GM12878 (cell line): ENCODE measurements at regions not wholly inside any gene's neighbourhood (a gene's known extent, or its start where the extent isn't known, plus 50 kb on each side); places are given as distances from the start of the nearest gene placed in this dataset.

Source experiments
- ATAC-seq: fragments of 200-7000 bp; cut with Tn5 transposase; 3 replicates; pipeline ENCODE4 v1.9.1; 2020; ENCODE audit warnings: mild to moderate bottlenecking, moderate library complexity
- BruUV-seq: library from RNA; stranded (reverse); fragments of 400-500 nt; replicated peaks from 2 replicates; lab custom pipeline; 2021; lab: Mats Ljungman, UMichigan
- CTCF ChIA-PET: fragments of 300-600 bp; sonication (Branson Sonifier 250); formaldehyde crosslinking; extraction: SDS; loops from one replicate; lab custom pipeline; 2021; ENCODE audit warnings: inconsistent platforms; lab: Yijun Ruan, JAX
- POLR2A ChIA-PET: fragments of 350-600 bp; formaldehyde crosslinking; extraction: SDS; loops from one replicate; lab custom pipeline; 2021; ENCODE audit warnings: inconsistent platforms; lab: Charles Lee
- RAD21 ChIA-PET: fragments of 300-600 bp; sonication (Branson Sonifier 250); formaldehyde crosslinking; loops from one replicate; lab custom pipeline; 2023; ENCODE audit warnings: antibody characterized with exemption; ENCODE audit not compliant: unreplicated experiment; lab: Charles Lee
- SMC1A ChIA-PET: fragments of 300-600 bp; sonication (Branson Sonifier 250); formaldehyde crosslinking; loops from one replicate; lab custom pipeline; 2023; ENCODE audit not compliant: unreplicated experiment, uncharacterized antibody; lab: Charles Lee
- DNase-seq: peaks from one replicate; pipeline ENCODE4 v3.0.0-alpha.2; 2011; ENCODE audit warnings: low read depth, low spot score
- FAIRE-seq: peaks from 3 replicates; lab custom pipeline; 2011; peaks lifted over from hg19 to GRCh38; lab: Jason Lieb, UNC
- H2AFZ ChIP-seq: 2 replicates; pipeline ENCODE4 v1.6.0; 2011; ENCODE audit warnings: low read depth, low read length, control low read depth; ENCODE audit not compliant: control insufficient read depth
- H3K27ac ChIP-seq: 2 replicates; pipeline ENCODE4 v1.5.1; 2011; ENCODE audit warnings: control low read depth; ENCODE audit not compliant: control insufficient read depth, insufficient read depth
- H3K27me3 ChIP-seq, 2 experiments: replicated peaks in 1 of 2; 2 replicates each; pipeline versions ENCODE4 v1.6.0 to v1.6.1; 2011; ENCODE audit warnings: low read length in 1 of 2; ENCODE audit not compliant: control insufficient read depth in 2 of 2, insufficient read depth in 2 of 2
- H3K36me3 ChIP-seq, 2 experiments: 2 replicates each; pipeline ENCODE4 v1.5.1; 2011; ENCODE audit warnings: low read length in 1 of 2; ENCODE audit not compliant: control insufficient read depth in 2 of 2, insufficient read depth in 2 of 2
- H3K4me1 ChIP-seq: 2 replicates; pipeline ENCODE4 v1.6.1; 2011; ENCODE audit warnings: mild to moderate bottlenecking, low read length, moderate library complexity, mixed read lengths; ENCODE audit not compliant: control insufficient read depth, insufficient read depth
- H3K4me2 ChIP-seq: 2 replicates; pipeline ENCODE4 v1.6.0; 2011; ENCODE audit warnings: control low read depth; ENCODE audit not compliant: control insufficient read depth, insufficient read depth
- H3K4me3 ChIP-seq: fragments of 200-600 bp; sonication (generic); 2 replicates; pipeline ENCODE4 v1.5.1; 2016
- H3K79me2 ChIP-seq: 2 replicates; pipeline ENCODE4 v1.6.0; 2011; ENCODE audit warnings: low read length; ENCODE audit not compliant: control insufficient read depth, insufficient read depth
- H3K9ac ChIP-seq: 2 replicates; pipeline ENCODE4 v1.8.0; 2011; ENCODE audit warnings: low read length, control low read depth, mixed read lengths; ENCODE audit not compliant: control insufficient read depth, insufficient read depth
- H3K9me3 ChIP-seq: replicated peaks from 3 replicates; pipeline ENCODE4 v1.5.1; 2011; ENCODE audit warnings: mild to moderate bottlenecking, low read length; ENCODE audit not compliant: control insufficient read depth, insufficient read depth
- H4K20me1 ChIP-seq: 2 replicates; pipeline ENCODE4 v1.6.0; 2011; ENCODE audit not compliant: control insufficient read depth, insufficient read depth
- FOXM1 ChIP-seq: IDR thresholded peaks from 2 replicates; pipeline ENCODE4 v1.6.1; 2012; ENCODE audit warnings: low read depth, mild to moderate bottlenecking, inconsistent platforms, low read length, moderate library complexity
- PRDM15 ChIP-seq: fragments of 450-650 bp; formaldehyde crosslinking; IDR thresholded peaks from 2 replicates; pipeline ENCODE4 v1.4.0; 2020; ENCODE audit warnings: mild to moderate bottlenecking, moderate library complexity
- ZNF687 ChIP-seq: fragments of 450-650 bp; IDR thresholded peaks from 2 replicates; pipeline ENCODE4 v1.6.1; 2017; ENCODE audit warnings: mild to moderate bottlenecking, moderate library complexity
- ZSCAN29 ChIP-seq: fragments of 450-650 bp; IDR thresholded peaks from 2 replicates; pipeline ENCODE4 v1.6.1; 2017; ENCODE audit warnings: mild to moderate bottlenecking, moderate library complexity
- WGBS: methylation state at CpG from one replicate; pipeline ENCODE4 v1.1.6; 2016; ENCODE audit warnings: low lambda C conversion rate; ENCODE audit not compliant: insufficient replicate concordance, insufficient coverage; ENCODE audit errors: missing lambda C conversion rate; 5-methylcytosine and 5-hydroxymethylcytosine counted together
- in situ Hi-C: fragments of 300-500 bp; cut with MboI; formaldehyde crosslinking; loops from 9 replicates; pipeline ENCODE4 v1.14.3; 2018; ENCODE audit warnings: mixed read lengths
- intact Hi-C: fragments of 100-400 bp; cut with micrococcal nuclease; formaldehyde crosslinking; loops from one replicate; pipeline ENCODE4 v1.14.2; 2022; ENCODE audit not compliant: unreplicated experiment
- TF ChIP-seq, protein P1 (sequence below): fragments of 450-650 bp; IDR thresholded peaks from 2 replicates; pipeline ENCODE4 v1.6.1; 2016; ENCODE audit warnings: mild to moderate bottlenecking, moderate library complexity, borderline replicate concordance

GRCh38 chr17:52515927-52516326, 357.4 kb upstream of the CA10 start:
- ChIA-PET RAD21 (no interaction called here), CTCF (no interaction called here), POLR2A (no interaction called here), SMC1A (no interaction called here)
- Histone ChIP-seq H3K4me3 (no peak overlapping the region), H3K4me2 (no peak overlapping the region), H3K36me3 (no peaks in the 10 kb centered on the region), H3K9me3 (no peaks in the 10 kb centered on the region), H3K9ac (no peak overlapping the region), H4K20me1 (no peaks in the 10 kb centered on the region), H3K79me2 (no peaks in the 10 kb centered on the region), H3K27ac (no peak overlapping the region), H3K4me1 (no peaks in the 10 kb centered on the region), H3K27me3 (no peaks in the 10 kb centered on the region), H2AFZ (no peak overlapping the region)
- DNase-seq (no peak), FAIRE-seq (no peak), ATAC-seq (no peak)
- intact Hi-C loops, result no loop called here
- TF ChIP-seq PRDM15 (CRISPR knock-in tag) (no peak), ZSCAN29 (no peak)
- in situ Hi-C loops, result no loop called here
- no TSS peak for BruUV-seq
- WGBS, result 2% methylated on average over 2 of the region's 2 CpGs

GRCh38 chr17:52505601-52506000, 347.1 kb upstream of the CA10 start:
- no peaks in the 10 kb centered on the region for H3K9me3 ChIP-seq
- ChIA-PET SMC1A (no interaction called here), CTCF (no interaction called here), POLR2A (no interaction called here), RAD21 (interaction anchor here (1.2 kb wide), 1 partner anchor 10 kb away, joined by 3 read pairs; no protein-coding TSS in a partner anchor)
- no peak overlapping the region for H3K9ac ChIP-seq
- intact Hi-C loops, result no loop called here
- no peaks in the 10 kb centered on the region for H4K20me1 ChIP-seq
- H3K27me3 ChIP-seq, result no peaks in the 10 kb centered on the region
- H3K27ac ChIP-seq, result no peak overlapping the region
- ATAC-seq (no peak), DNase-seq (no peak), FAIRE-seq (no peak)
- no peaks in the 10 kb centered on the region for H3K4me1 ChIP-seq
- BruUV-seq, result no TSS peak
- H3K4me2 ChIP-seq, result no peak overlapping the region
- no peak overlapping the region for H2AFZ ChIP-seq
- no peaks in the 10 kb centered on the region for H3K79me2 ChIP-seq
- H3K4me3 ChIP-seq, result no peak overlapping the region
- no peaks in the 10 kb centered on the region for H3K36me3 ChIP-seq
- in situ Hi-C loops, result no loop called here
- TF ChIP-seq ZNF687 (no peak), FOXM1 (no peak)
- TF ChIP-seq, protein P1, sequence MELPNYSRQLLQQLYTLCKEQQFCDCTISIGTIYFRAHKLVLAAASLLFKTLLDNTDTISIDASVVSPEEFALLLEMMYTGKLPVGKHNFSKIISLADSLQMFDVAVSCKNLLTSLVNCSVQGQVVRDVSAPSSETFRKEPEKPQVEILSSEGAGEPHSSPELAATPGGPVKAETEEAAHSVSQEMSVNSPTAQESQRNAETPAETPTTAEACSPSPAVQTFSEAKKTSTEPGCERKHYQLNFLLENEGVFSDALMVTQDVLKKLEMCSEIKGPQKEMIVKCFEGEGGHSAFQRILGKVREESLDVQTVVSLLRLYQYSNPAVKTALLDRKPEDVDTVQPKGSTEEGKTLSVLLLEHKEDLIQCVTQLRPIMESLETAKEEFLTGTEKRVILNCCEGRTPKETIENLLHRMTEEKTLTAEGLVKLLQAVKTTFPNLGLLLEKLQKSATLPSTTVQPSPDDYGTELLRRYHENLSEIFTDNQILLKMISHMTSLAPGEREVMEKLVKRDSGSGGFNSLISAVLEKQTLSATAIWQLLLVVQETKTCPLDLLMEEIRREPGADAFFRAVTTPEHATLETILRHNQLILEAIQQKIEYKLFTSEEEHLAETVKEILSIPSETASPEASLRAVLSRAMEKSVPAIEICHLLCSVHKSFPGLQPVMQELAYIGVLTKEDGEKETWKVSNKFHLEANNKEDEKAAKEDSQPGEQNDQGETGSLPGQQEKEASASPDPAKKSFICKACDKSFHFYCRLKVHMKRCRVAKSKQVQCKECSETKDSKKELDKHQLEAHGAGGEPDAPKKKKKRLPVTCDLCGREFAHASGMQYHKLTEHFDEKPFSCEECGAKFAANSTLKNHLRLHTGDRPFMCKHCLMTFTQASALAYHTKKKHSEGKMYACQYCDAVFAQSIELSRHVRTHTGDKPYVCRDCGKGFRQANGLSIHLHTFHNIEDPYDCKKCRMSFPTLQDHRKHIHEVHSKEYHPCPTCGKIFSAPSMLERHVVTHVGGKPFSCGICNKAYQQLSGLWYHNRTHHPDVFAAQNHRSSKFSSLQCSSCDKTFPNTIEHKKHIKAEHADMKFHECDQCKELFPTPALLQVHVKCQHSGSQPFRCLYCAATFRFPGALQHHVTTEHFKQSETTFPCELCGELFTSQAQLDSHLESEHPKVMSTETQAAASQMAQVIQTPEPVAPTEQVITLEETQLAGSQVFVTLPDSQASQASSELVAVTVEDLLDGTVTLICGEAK, result no peak
